HepG2 (cell line): ENCODE measurements at regions not wholly inside any gene's neighbourhood (a gene's known extent, or its start where the extent isn't known, plus 50 kb on each side); places are given as distances from the start of the nearest gene placed in this dataset.

Experiments used
- ATAC-seq: fragments of 200-7000 bp; cut with Tn5 transposase; 3 replicates; pipeline ENCODE4 v1.9.1; 2020; ENCODE audit warnings: mild to moderate bottlenecking, moderate library complexity
- BruUV-seq: library from RNA; stranded (reverse); fragments of 400-500 nt; replicated peaks from 2 replicates; lab custom pipeline; 2021; lab: Mats Ljungman, UMichigan
- CTCF ChIA-PET: fragments of 300-600 bp; formaldehyde crosslinking; extraction: SDS; loops from one replicate; lab custom pipeline; 2021; ENCODE audit warnings: low total read pairs, inconsistent platforms, low intra/inter-chr PET ratio; lab: Yijun Ruan, JAX
- POLR2A ChIA-PET: fragments of 350-600 bp; sonication (Branson Sonifier 250); formaldehyde crosslinking; loops from one replicate; lab custom pipeline; 2020; ENCODE audit warnings: antibody characterized with exemption, inconsistent platforms; lab: Yijun Ruan, JAX
- DNase-seq: peaks from one replicate; pipeline ENCODE4 v3.0.0-alpha.2; 2015; ENCODE audit warnings: low spot score
- FAIRE-seq: peaks from 3 replicates; lab custom pipeline; 2011; peaks lifted over from hg19 to GRCh38; lab: Jason Lieb, UNC
- H2AFZ ChIP-seq: one replicate; pipeline ENCODE4 v1.6.1; 2011; ENCODE audit warnings: low read length, inconsistent platforms
- H3K27ac ChIP-seq: fragments of 300-600 bp; 3 replicates; pipeline ENCODE4 v1.8.0; 2011; ENCODE audit warnings: mixed run types, mild to moderate bottlenecking, mixed read lengths, low read length, inconsistent platforms; ENCODE audit not compliant: insufficient read depth; ENCODE audit errors: extremely low read length
- H3K27me3 ChIP-seq, 2 experiments: fragments of 200-600 bp in 1 of 2; 2 replicates in 1 of 2; 3 replicates in 1 of 2; pipeline versions ENCODE4 v1.6.0 to v1.8.0; 2011; ENCODE audit warnings: low read length in 2 of 2, mild to moderate bottlenecking in 2 of 2, moderate library complexity in 2 of 2, inconsistent platforms in 1 of 2; ENCODE audit not compliant: insufficient read depth in 2 of 2, control insufficient read depth in 1 of 2
- H3K36me3 ChIP-seq, 2 experiments: fragments of 200-600 bp in 1 of 2; replicated peaks in 1 of 2; 2 replicates in 1 of 2; 3 replicates in 1 of 2; pipeline versions ENCODE4 v1.5.1 to v1.8.0; 2011; ENCODE audit warnings: low read length in 2 of 2, inconsistent platforms in 1 of 2; ENCODE audit not compliant: insufficient read depth in 2 of 2, control insufficient read depth in 1 of 2
- H3K4me1 ChIP-seq: 2 replicates; pipeline ENCODE4 v1.5.1; 2012; ENCODE audit warnings: low read length, inconsistent platforms; ENCODE audit not compliant: insufficient read depth
- H3K4me2 ChIP-seq: 2 replicates; pipeline ENCODE4 v1.6.0; 2011; ENCODE audit warnings: low read depth, low read length, inconsistent platforms
- H3K4me3 ChIP-seq, 3 experiments: fragments of 200-600 bp in 1 of 3; sonication (generic), shearing (Covaris generic) in 1 of 3; replicated peaks in 1 of 3; 2 replicates each; pipeline ENCODE4 v1.5.1; 2011 to 2016; ENCODE audit warnings: low read length in 3 of 3, inconsistent platforms in 2 of 3, low read depth in 2 of 3, mild to moderate bottlenecking in 2 of 3, control low read depth in 1 of 3, mixed read lengths in 1 of 3; ENCODE audit not compliant: insufficient read depth in 1 of 3
- H3K79me2 ChIP-seq: one replicate; pipeline ENCODE4 v1.6.1; 2011; ENCODE audit warnings: low read length, inconsistent platforms; ENCODE audit not compliant: insufficient read depth
- H3K9ac ChIP-seq: 2 replicates; pipeline ENCODE4 v1.6.0; 2011; ENCODE audit warnings: mild to moderate bottlenecking, low read depth, low read length, inconsistent platforms; ENCODE audit not compliant: insufficient read depth
- H3K9me3 ChIP-seq: 2 replicates; pipeline ENCODE4 v1.5.1; 2012; ENCODE audit warnings: mild to moderate bottlenecking, low read length
- H4K20me1 ChIP-seq: 2 replicates; pipeline ENCODE4 v1.6.0; 2011; ENCODE audit warnings: inconsistent platforms, mild to moderate bottlenecking, low read length, moderate library complexity; ENCODE audit not compliant: insufficient read depth
- ARNTL ChIP-seq: sonication (generic); formaldehyde crosslinking; IDR thresholded peaks from 2 replicates; pipeline ENCODE4 v1.4.0; 2020; ENCODE audit warnings: mild to moderate bottlenecking, missing genetic modification reagents
- E2F5 ChIP-seq: sonication (generic); formaldehyde crosslinking; conservative IDR thresholded peaks from 2 replicates; pipeline ENCODE4 v1.4.0; 2020; ENCODE audit warnings: missing genetic modification reagents
- FOXK2 ChIP-seq: fragments of 450-650 bp; IDR thresholded peaks from 2 replicates; pipeline ENCODE4 v1.6.1; 2016
- KIAA2018 ChIP-seq: sonication (generic); formaldehyde crosslinking; IDR thresholded peaks from 2 replicates; pipeline ENCODE4 v1.5.0; 2020; ENCODE audit warnings: mild to moderate bottlenecking, missing genetic modification reagents, borderline replicate concordance
- KLF16 ChIP-seq, 2 experiments: sonication (generic) in 1 of 2; formaldehyde crosslinking in 1 of 2; IDR thresholded peaks; 2 replicates each; pipeline versions ENCODE4 v1.6.1 to v1.8.0; 2016 to 2023; ENCODE audit warnings: missing genetic modification reagents in 2 of 2, missing compliant biosample characterization in 1 of 2
- RFXANK ChIP-seq: IDR thresholded peaks from 2 replicates; pipeline ENCODE4 v1.6.1; 2016
- XBP1 ChIP-seq: sonication (generic); formaldehyde crosslinking; IDR thresholded peaks from 2 replicates; pipeline ENCODE4 v1.5.0; 2020; ENCODE audit warnings: missing genetic modification reagents
- ZFP1 ChIP-seq: IDR thresholded peaks from 2 replicates; pipeline ENCODE4 v1.6.1; 2016
- ZFP82 ChIP-seq: sonication (generic); formaldehyde crosslinking; IDR thresholded peaks from 2 replicates; pipeline ENCODE4 v1.5.1; 2020; ENCODE audit warnings: mild to moderate bottlenecking, missing genetic modification reagents, borderline replicate concordance
- ZNF274 ChIP-seq: sonication (generic); formaldehyde crosslinking; IDR thresholded peaks from 2 replicates; pipeline ENCODE4 v1.5.1; 2020; ENCODE audit warnings: mild to moderate bottlenecking, missing genetic modification reagents
- ZNF639 ChIP-seq: conservative IDR thresholded peaks from 2 replicates; pipeline ENCODE4 v1.6.1; 2018; ENCODE audit warnings: missing genetic modification reagents
- ZNF772 ChIP-seq: sonication (generic); formaldehyde crosslinking; IDR thresholded peaks from 2 replicates; pipeline ENCODE4 v1.5.0; 2020; ENCODE audit warnings: mild to moderate bottlenecking, missing genetic modification reagents
- WGBS: methylation state at CpG from one replicate; pipeline ENCODE4 v1.1.6; 2017; ENCODE audit warnings: low lambda C conversion rate; 5-methylcytosine and 5-hydroxymethylcytosine counted together
- in situ Hi-C: cut with HindIII; loops from 2 replicates; pipeline ENCODE4 v1.10.0; 2017; ENCODE audit warnings: low pct_unique_long_range_greater_than_20kb; ENCODE audit not compliant: extremely low pct_ligation_motif_present
- intact Hi-C: fragments of 100-400 bp; cut with micrococcal nuclease; formaldehyde crosslinking; loops from one replicate; pipeline ENCODE4 v1.10.0; 2022; ENCODE audit not compliant: unreplicated experiment
- TF ChIP-seq, protein P1 (sequence below): fragments of 450-650 bp; IDR thresholded peaks from 2 replicates; pipeline ENCODE4 v1.6.1; 2017

DNA sequence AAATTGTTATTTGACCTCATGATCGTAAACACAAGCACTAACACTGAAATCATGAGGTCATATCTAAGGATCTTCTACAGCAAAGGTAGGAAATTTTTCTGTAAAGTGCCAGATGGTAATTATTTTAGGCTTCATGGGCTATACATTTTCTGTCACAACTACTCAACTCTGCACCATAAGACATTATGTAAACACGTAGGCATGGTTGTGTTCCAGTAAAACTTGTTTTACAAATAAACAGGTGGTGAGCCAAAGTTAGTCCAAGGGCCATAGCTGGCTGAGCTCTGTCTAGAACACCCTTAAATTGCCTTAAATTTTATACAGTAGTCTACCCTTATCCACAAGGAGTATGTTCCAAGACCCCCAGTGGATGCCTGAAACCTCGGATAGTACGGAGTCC lies 147.3 kb upstream of the CYP1B1 start:
- no peak overlapping the region for H3K27ac ChIP-seq
- POLR2A ChIA-PET = no interaction called here
- TF ChIP-seq RFXANK (no peak), KIAA2018 (no peak), ZNF274 (CRISPR knock-in tag) (no peak), XBP1 (CRISPR knock-in tag) (no peak), ZNF639 (CRISPR knock-in tag) (no peak), ARNTL (no peak), ZNF772 (no peak), KLF16 (CRISPR knock-in tag; IDR thresholded peaks at IDR 0.05) (no peak), E2F5 (CRISPR knock-in tag) (no peak), ZFP1 (CRISPR knock-in tag) (no peak), ZFP82 (CRISPR knock-in tag) (no peak), FOXK2 (no peak)
- TF ChIP-seq, protein P1, sequence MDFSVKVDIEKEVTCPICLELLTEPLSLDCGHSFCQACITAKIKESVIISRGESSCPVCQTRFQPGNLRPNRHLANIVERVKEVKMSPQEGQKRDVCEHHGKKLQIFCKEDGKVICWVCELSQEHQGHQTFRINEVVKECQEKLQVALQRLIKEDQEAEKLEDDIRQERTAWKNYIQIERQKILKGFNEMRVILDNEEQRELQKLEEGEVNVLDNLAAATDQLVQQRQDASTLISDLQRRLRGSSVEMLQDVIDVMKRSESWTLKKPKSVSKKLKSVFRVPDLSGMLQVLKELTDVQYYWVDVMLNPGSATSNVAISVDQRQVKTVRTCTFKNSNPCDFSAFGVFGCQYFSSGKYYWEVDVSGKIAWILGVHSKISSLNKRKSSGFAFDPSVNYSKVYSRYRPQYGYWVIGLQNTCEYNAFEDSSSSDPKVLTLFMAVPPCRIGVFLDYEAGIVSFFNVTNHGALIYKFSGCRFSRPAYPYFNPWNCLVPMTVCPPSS = no peak
- BruUV-seq = no TSS peak
- DNase-seq (no peak), ATAC-seq (no peak), FAIRE-seq (no peak)
- H3K9me3 ChIP-seq = no peaks in the 10 kb centered on the region
- H3K9ac ChIP-seq = no peak overlapping the region
- CTCF ChIA-PET = no interaction called here
- no peak overlapping the region for H3K4me2 ChIP-seq
- no peaks in the 10 kb centered on the region; a peak in 2 of 5 replicates for H3K27me3 ChIP-seq
- H4K20me1 ChIP-seq = no peaks in the 10 kb centered on the region
- in situ Hi-C loops (no loop called here), intact Hi-C loops (no loop called here)
- H2AFZ ChIP-seq = no peak overlapping the region
- no peaks in the 10 kb centered on the region for H3K4me1 ChIP-seq
- no peaks in the 10 kb centered on the region for H3K36me3 ChIP-seq
- WGBS = 23% methylated on average over 4 of the region's 4 CpGs
- H3K4me3 ChIP-seq = no peak overlapping the region
- H3K79me2 ChIP-seq = no peaks in the 10 kb centered on the region
